Sigmoid colon (tissue), 4 donors: ENCODE measurements at regions not wholly inside any gene's neighbourhood (a gene's known extent, or its start where the extent isn't known, plus 50 kb on each side); places are given as distances from the start of the nearest gene placed in this dataset.
"Not testable (repeated sequence)": the region's sequence is repeated elsewhere in the genome, so short reads cannot be mapped to it uniquely, and the experiment has no call there.

Experiments
- CTCF ChIP-seq, 4 experiments: fragments of 450-650 bp in 3 of 4; fragments of 200-600 bp in 1 of 4; IDR thresholded peaks; one replicate each; pipeline ENCODE4 v1.5.1; 2016 to 2019; ENCODE audit warnings: antibody characterized with exemption in 4 of 4, mild to moderate bottlenecking in 3 of 4, moderate library complexity in 2 of 4
- POLR2AphosphoS5 ChIP-seq, 4 donors: sonication (generic); formaldehyde crosslinking; IDR thresholded peaks; one replicate each; pipeline ENCODE4 v1.6.1; 2017; ENCODE audit warnings: antibody characterized with exemption in 4 of 4

- not testable (repeated sequence) for TF ChIP-seq CTCF, POLR2AphosphoS5 (IDR thresholded peaks at IDR 0.05)
Observed at GRCh38 chr6:11940532-11941166, 71.5 kb upstream of the HIVEP1 start.
